NCI-H748 (cell line): ENCODE measurements at regions not wholly inside any gene's neighbourhood (a gene's known extent, or its start where the extent isn't known, plus 50 kb on each side); places are given as distances from the start of the nearest gene placed in this dataset.
"Not testable (repeated sequence)": the region's sequence is repeated elsewhere in the genome, so short reads cannot be mapped to it uniquely, and the experiment has no call there.

Source experiments
- DNase-seq: peaks from one replicate; lab custom pipeline; 2025; ENCODE audit not compliant: unreplicated experiment; lab: John Stamatoyannopoulos, UW

DNA sequence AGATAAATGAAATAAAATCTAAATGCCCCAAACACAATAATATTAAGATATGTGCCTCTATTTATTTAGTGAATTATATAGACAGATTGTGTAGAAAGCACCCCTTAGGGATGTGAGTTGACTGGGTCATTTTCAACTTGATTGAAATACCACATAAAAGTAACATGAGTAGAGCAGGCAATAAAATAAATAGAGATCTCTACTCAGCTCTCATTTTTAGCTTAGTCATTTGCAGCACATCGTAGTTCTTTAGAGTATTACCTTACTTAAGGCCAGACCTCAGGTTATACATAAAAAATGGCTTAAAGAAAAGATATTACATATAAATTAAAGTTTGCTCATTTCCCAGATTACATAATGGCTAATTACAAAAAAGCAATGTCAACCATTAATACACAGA is 1525.6 kb upstream of the PRR20A start:
- peak; percentile 48 for DNase-seq

DNA sequence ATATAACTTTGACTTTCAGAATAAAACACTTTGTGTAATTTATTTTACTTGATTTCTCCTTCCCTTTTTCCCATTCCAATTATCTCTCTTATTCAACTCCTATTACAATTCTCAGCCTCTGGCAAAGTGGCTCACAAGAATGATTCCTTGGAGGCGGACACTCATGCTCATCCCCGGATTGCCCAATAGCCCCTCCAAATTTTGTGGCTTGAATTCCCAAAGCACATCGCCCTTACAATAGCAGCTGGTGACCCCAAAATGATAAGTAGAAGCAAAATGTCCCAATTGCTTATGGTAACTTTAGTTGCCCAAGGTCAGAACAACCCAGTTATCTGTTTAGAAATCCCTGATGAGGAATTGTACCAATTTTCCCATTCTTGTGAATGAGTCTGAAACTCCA is 1523.5 kb upstream of the PRR20A start:
- DNase-seq = no peak

- DNase-seq = no peak
Observed at GRCh38 chr13:55627221-55627620, 1513.5 kb upstream of the PRR20A start.

GRCh38 chr13:55632402-55632801 is 1508.3 kb upstream of the PRR20A start:
- DNase-seq = no peak

GRCh38 chr13:55649485-55649884 is 1491.2 kb upstream of the PRR20A start:
- no peak for DNase-seq

DNA sequence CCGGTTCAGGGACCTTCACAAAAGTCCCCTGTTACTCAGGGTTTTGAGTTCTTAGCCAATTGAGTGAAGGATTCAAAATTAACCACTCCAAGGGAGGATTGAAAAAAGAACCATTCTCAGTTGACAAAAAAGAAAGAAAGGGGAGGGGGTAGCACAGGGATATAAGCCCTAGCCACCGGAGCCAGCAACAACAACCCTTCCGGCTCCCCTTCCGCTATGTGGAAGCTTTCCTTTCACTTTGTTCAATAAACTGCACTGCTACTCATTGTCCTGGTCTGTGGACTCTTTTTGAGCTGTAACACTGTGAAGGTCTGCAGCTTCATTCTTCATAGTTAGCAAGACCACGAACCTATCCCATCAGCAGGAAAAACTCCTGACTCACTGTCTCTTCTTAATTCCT is 1488.1 kb upstream of the PRR20A start:
- no peak for DNase-seq

DNA sequence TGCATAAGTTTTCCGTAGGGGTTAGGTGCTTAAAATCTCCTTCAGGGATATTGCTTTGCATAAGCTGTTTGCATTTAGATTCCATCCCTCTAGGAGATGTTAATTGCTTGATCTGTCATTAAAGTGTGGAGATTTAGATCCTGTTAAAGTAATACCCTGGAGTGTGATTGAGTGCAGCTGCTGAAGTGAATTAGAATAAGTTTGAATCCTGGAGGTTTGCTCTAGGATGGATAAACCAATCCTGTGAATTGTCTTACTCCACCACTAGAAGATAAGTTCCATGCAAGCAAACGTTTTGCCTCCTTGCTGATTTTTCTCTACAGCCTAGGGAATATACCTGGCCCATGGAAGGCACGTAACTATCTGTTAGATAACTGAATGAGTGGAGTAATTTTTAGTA is 1487.2 kb upstream of the PRR20A start:
- no peak for DNase-seq

DNA sequence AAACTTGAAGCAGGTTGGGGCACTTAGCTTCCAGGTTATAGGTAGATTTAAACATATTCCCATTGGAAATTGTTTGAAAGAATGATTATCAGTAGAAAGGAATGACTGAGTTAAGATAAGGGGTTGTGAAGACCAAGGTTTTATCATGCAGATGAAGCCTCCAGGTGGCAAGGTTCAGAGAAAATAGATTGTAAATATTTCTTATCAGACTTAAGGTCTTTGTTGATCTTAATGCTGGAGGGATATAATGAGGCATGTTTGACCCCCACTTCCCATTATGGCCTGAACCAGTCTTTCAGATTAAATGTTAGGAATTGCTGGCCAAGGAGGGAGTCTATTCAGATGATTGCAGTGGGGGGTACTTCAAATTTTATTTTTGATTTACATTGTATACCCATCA is 1486.5 kb upstream of the PRR20A start:
- no peak for DNase-seq

DNA sequence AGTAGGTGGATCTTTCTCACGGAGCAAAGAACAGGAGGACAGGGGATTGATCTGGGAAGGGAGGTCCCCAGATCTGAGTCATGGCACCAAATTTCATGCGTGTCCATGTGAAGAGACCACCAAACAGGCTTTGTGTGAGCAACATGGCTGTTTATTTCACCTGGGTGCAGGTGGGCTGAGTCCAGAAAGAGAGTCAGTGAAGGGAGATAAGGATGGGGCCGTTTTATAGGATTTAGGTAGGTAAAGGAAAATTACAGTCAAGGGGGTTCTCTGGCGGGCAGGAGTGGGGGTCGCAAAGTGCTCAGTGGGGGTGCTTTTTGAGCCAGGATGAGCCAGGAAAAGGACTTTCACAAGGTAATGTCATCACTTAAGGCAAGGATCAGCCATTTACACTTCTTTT is 1480.5 kb upstream of the PRR20A start:
- DNase-seq = not testable (repeated sequence)

GRCh38 chr13:55660851-55661250 is 1479.9 kb upstream of the PRR20A start:
- DNase-seq = no peak

DNA sequence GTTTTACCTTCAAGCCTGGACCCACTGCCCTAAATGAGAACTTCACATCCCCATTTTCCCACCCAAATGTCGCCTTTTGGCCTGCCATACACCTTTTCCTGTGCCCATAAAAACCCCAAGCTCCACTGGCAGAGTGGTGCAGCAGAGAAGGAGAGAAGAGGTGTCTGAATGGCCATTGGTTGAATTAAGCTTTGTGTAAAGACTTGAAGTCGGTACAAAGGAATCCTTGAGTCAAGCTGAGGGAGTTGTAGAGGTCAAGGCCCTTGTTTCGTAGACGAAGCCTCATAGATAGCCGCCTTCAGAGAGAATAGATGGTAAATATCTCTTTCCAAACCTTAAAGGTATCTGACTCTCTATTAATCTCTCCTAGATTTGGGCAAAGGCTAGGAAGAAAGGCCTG is 1479.2 kb upstream of the PRR20A start:
- DNase-seq = no peak

DNA sequence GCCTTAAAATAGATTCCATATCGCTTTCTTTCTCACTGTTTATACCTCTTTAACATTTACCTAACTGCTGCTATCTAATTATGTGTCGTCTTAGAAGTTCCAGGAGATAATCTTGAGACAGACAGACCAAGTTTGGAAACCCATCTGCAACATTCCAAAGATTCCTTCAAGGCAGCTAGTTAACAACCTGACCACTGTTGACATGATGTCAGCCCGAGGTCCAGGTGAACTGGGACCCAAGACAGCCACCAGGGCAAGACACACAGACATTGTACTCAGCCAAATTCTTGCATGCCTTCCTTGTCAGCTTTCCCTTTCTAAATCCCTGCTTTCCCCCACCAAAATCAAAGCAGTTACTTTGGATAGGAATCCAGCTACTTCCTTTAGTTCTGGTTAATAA is 1476.5 kb upstream of the PRR20A start:
- no peak for DNase-seq

GRCh38 chr13:55669051-55669450 is 1471.7 kb upstream of the PRR20A start:
- DNase-seq = no peak

DNA sequence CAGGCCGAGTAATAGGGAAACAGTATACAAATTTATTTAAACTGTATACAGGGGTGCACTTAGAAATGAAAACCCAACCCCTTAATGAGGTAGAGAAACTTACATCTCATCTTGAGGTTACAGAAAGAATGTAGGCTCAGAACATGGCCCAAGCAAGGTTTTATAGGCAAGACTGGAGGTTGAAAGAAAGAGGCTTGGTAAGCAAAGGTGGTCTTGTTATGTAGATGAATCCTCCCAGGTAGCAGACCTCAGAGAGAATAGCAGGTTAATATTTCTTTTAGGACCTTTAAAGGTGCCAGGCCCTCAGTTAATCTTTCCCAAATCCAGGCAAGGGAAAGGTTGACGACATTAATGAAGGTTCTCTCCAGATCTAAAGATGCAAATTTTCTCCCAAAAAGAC is 1466.8 kb upstream of the PRR20A start:
- no peak for DNase-seq

GRCh38 chr13:55682776-55683175 is 1457.9 kb upstream of the PRR20A start:
- no peak for DNase-seq

- no peak for DNase-seq
Observed at GRCh38 chr13:55705526-55705925, 1435.2 kb upstream of the PRR20A start.

- DNase-seq = peak; percentile 56
Observed at GRCh38 chr13:55705971-55706370, 1434.7 kb upstream of the PRR20A start.

DNA sequence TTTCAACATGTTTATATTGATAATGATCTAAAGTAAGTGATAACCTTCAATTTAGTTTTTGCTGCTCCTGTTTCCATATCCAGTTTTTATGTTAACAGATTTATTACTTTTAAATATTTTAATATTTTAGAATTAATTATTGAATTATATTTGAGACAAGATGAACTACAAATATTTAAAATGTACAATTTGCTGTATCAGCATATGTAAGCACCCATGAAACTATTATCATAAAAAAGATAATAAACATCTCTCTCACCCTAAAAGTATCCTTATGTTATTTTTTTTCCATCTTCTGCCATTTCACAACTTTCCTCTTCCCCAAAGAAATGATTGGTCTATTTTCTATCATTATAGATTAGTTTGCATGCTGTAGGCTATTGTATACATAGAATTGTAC is 1426.6 kb upstream of the PRR20A start:
- no peak for DNase-seq

GRCh38 chr13:55727683-55728082 is 1413.0 kb upstream of the PRR20A start:
- DNase-seq = no peak

DNA sequence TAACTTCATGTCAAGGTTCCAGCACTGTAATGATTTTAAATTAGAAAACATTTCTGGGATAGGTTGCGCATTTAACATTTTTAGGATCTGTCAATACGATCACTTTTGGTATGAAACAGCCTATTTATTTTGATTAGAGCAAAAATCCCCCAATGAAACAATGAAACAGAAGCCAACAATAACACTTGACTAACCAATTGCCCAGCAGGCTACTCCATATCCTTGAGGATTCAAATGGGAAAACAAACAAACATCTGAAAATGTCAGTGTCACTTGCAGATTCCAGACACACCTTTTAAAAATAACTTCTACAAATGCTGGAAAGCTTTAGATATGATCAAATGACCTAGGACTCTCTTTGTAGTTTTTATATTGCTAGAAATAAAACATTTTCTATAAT is 1412.5 kb upstream of the PRR20A start:
- DNase-seq = peak; percentile 80

DNA sequence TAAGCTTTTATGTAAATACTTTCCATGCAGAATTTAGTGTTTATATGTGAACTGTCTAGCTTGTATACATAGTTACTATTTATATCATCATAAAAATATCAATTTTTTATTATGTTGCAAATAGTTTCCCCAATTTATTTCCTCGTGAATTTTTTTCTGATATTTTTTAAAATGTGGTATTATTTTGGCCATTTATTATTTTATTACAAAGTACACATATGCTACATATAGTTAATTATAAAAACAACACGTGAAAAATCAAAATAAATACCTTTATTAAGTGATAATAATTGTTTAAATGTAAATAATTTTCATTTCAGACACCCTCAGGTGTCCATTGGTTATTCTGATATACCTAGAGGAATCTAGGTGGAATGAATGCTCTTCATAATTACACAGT is 1394.9 kb upstream of the PRR20A start:
- no peak for DNase-seq

GRCh38 chr13:55761986-55762385 is 1378.7 kb upstream of the PRR20A start:
- no peak for DNase-seq

DNA sequence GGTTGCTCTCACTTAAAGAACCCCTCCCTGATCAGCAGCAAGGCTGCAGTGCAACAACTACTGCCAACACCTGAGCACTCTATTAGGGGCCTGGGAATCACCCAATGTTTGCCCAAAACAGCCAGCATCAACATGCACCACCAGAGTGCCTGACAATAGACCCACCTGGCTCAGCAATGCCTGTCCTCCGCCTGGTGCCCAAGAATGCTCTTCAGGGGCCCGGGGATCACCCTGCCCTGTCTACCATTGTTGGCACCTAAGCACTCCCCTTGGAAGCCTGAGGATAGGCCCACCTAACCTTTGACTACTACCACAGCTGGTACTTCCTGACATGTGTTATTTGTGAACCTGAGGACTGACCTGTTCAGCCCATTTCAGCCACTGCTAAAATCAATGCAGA is 1363.1 kb upstream of the PRR20A start:
- DNase-seq = no peak

DNA sequence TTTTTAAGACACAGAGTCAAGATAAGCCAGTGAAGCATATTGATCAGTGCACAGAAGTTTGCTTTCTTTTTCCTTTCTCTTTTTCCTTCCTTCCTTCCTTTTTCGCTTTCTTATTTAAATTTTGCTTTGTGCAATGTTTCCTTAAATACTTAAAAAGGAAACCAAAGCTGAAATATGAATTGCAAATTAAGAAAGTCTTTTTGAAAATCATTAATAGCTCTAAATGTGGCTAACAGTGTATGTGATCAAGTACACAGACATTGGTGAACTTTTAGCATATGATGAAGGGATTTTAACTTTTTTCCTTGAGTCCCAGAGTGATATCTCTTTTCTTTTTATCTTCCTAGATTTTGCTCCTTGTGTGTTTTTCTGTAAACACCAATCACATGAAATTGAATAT is 1356.9 kb upstream of the PRR20A start:
- DNase-seq = no peak
